ENCODE measurements at regions not wholly inside any gene's neighbourhood (a gene's known extent, or its start where the extent isn't known, plus 50 kb on each side); places are given as distances from the start of the nearest gene placed in this dataset.

DNA sequence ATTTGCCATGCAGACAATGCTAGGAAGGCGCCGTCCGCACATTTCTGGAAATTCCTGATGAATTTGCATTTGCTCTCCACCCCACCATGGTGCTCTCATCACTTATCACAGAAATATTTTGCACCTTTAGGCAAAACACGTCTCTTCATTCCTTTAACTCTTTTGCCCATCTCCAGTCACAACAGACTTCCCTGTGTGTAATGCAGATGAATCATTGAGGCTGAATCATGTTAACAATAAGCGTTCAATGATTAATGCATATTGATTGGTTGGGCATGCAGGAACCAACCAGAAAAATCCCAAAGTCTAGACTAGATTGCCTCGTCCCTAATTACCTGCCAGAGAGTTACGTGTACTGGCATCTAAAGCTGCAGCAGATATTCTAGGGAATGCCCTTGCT, 80.0 kb upstream of the ATXN1 start:
- no peak overlapping the region for H3K27ac ChIP-seq (ENCODE audit: low read length)
- peaks cover 8% of the 10 kb centered on the region for H3K4me1 ChIP-seq (ENCODE audit: control insufficient read depth, low read depth, low read length)
- no peak overlapping the region for H3K9ac ChIP-seq (ENCODE audit: low read length)
- no peaks in the 10 kb centered on the region for H3K36me3 ChIP-seq (ENCODE audit: control insufficient read depth, low read depth, low read length)
- H3K4me3 ChIP-seq (ENCODE audit: low read length), result no peak overlapping the region
- no peaks in the 10 kb centered on the region for H3K27me3 ChIP-seq (ENCODE audit: control insufficient read depth, insufficient read depth, low read length)
- H3K9me3 ChIP-seq (ENCODE audit: control insufficient read depth, low read depth, low read length), result no peaks in the 10 kb centered on the region

DNA sequence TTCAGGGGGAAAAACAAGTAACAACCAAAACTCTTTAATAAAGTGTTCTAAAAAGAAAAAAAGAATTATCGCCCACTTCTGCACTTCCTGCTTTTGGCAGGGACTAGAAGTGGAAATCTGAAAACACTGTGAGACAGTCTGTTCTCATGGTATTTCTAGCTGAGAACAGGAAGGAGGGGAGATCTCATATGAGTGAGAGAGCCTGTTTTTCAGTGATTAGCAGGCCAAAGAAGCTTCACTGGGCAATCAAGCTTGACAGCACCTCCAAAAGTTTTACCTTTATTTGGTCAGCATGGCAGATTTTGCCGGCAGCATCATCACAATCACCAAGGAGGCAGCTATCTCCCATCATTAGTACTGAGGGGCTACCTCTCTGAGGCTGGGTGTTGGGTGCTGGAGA, 79.5 kb upstream of the ATXN1 start:
- H3K9me3 ChIP-seq (ENCODE audit: control insufficient read depth, low read depth, low read length), result no peaks in the 10 kb centered on the region
- H3K27ac ChIP-seq (ENCODE audit: low read length), result no peak overlapping the region
- peaks cover 8% of the 10 kb centered on the region for H3K4me1 ChIP-seq (ENCODE audit: control insufficient read depth, low read depth, low read length)
- no peaks in the 10 kb centered on the region for H3K27me3 ChIP-seq (ENCODE audit: control insufficient read depth, insufficient read depth, low read length)
- H3K36me3 ChIP-seq (ENCODE audit: control insufficient read depth, low read depth, low read length), result no peaks in the 10 kb centered on the region
- no peak overlapping the region for H3K9ac ChIP-seq (ENCODE audit: low read length)
- H3K4me3 ChIP-seq (ENCODE audit: low read length), result no peak overlapping the region

DNA sequence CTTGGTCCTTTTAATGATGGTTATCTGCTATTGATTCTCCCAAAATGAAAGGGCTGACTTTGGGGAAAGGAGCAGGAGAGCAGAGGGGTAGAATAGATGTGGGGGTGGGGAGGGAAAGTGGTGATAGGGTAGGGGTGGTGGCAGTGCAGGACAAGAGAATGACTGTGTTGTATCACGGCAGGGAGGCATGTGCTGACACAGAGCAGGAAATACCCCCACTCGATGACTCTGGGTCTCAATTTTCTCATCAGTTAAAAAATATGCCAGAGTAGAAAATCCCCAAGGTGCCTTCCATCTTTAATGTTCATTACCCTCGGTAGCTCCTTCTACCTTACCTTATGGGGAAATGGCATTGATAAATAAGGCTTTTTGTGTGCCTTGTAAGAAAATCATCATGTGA, 79.0 kb upstream of the ATXN1 start:
- Histone ChIP-seq H3K36me3 (ENCODE audit: control insufficient read depth, low read depth, low read length) (no peaks in the 10 kb centered on the region), H3K9me3 (ENCODE audit: control insufficient read depth, low read depth, low read length) (no peaks in the 10 kb centered on the region), H3K27ac (ENCODE audit: low read length) (no peak overlapping the region), H3K4me1 (ENCODE audit: control insufficient read depth, low read depth, low read length) (peaks cover 8% of the 10 kb centered on the region), H3K9ac (ENCODE audit: low read length) (no peak overlapping the region), H3K27me3 (ENCODE audit: control insufficient read depth, insufficient read depth, low read length) (no peaks in the 10 kb centered on the region), H3K4me3 (ENCODE audit: low read length) (no peak overlapping the region)

DNA sequence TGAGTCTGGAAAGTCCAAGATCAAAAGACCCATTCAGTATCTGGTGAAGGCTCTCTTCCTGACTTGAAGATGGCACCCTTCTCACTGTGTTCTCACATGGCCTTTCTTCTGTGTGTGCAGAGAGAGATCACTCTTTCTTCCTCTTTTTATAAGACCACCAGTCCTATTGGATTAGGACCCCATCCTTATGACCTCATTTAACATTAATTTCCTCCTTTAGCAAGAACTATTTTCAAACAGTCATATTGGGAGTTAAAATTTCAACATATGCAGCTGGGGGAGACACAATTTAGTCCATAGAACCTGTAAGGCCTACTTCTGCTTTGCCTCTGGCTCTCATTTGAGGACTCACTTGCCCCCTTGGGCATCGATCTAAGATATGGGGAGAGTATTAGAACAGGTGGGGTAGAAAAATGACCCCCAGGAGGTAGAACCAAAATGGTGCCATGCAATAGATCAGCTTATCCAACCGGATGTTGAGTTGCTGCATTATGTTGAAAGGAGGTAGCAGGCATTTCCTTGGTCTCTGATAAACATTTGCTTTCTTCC, 78.4 kb upstream of the ATXN1 start:
- H3K4me3 ChIP-seq (ENCODE audit: low read length), result no peak overlapping the region
- no peaks in the 10 kb centered on the region for H3K27me3 ChIP-seq (ENCODE audit: control insufficient read depth, insufficient read depth, low read length)
- no peak overlapping the region for H3K9ac ChIP-seq (ENCODE audit: low read length)
- no peak overlapping the region for H3K27ac ChIP-seq (ENCODE audit: low read length)
- no peaks in the 10 kb centered on the region for H3K36me3 ChIP-seq (ENCODE audit: control insufficient read depth, low read depth, low read length)
- peaks cover 8% of the 10 kb centered on the region for H3K4me1 ChIP-seq (ENCODE audit: control insufficient read depth, low read depth, low read length)
- no peaks in the 10 kb centered on the region for H3K9me3 ChIP-seq (ENCODE audit: control insufficient read depth, low read depth, low read length)

DNA sequence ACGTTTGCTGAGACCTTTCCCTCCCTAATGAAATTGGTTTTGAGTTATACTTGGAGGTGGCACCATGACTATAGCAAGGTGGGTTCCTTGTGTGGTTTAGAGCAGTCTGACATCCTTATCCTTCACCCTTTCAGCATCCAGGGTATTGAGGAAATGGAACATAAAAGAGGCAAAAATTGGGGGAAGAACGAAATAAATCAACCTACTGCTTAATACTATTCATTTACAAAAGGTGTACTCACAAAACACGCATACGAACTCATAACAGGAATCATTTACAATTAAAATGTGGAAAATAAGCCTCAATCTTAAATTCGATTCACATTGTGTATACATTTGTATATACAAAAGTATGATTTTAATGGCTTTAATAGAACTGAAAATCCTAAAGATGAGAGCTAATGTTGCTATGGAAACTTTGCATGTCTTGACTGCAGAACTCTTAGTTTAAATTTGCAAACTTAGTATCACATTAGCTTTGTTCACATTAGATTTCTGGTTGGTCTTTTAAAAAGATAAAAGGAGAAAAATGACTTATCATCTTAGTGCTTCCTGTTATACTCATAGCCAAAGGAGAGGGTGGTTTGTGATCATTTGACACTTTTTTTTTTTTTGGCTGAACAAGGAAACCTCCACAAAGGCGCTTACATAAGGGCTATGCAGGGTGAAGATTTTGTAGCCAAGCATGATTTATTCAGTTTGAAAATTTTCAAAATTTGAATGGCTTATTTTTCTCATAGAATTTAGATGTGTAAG, 76.1 kb upstream of the ATXN1 start:
- H3K4me3 ChIP-seq (ENCODE audit: low read length), result no peak overlapping the region
- H3K4me1 ChIP-seq (ENCODE audit: control insufficient read depth, low read depth, low read length), result peaks cover 8% of the 10 kb centered on the region
- H3K9ac ChIP-seq (ENCODE audit: low read length), result no peak overlapping the region
- no peaks in the 10 kb centered on the region for H3K9me3 ChIP-seq (ENCODE audit: control insufficient read depth, low read depth, low read length)
- no peaks in the 10 kb centered on the region for H3K36me3 ChIP-seq (ENCODE audit: control insufficient read depth, low read depth, low read length)
- no peak overlapping the region for H3K27ac ChIP-seq (ENCODE audit: low read length)
- no peaks in the 10 kb centered on the region for H3K27me3 ChIP-seq (ENCODE audit: control insufficient read depth, insufficient read depth, low read length)

DNA sequence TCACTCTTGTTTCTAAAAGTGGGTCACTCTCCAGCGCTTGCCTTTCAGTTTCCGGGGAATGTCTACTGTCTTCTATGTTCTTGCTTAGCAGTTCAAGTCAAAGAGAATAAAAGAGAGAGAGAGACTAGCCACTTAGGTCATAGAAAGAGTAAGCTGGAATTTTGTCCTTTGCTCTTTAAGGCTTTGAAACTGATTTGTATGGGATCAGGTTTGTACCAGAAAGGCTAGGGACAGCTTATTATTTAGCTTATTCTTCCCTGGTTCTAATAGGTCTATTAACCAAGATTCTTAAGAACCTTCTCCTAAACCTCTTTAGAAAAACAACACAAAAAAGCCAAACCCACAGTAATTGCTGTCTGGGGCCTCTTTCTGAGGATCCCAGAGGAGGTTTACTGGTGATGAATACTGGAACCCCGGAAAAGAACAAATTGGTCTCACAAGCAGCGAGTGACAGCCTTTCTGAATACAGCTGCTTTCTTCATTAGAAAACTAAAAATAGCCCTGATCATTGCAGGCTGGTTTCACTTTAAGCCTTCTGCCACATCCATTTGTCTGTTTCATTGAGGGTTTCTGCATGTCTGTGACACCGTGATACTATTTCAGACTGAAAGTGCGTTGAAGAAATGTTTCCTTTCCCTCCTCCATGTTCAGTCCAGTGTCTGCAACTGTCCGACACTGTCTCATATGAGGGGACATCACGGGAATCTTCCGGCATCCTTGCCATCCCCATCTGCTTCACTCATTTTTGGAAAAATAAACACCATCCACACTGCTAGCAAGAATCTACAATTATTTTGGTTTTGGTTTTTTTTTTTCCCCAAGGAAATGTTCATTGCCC, 75.1 kb upstream of the ATXN1 start:
- H3K4me3 ChIP-seq (ENCODE audit: low read length), result no peak overlapping the region
- H3K27me3 ChIP-seq (ENCODE audit: control insufficient read depth, insufficient read depth, low read length), result no peaks in the 10 kb centered on the region
- H3K36me3 ChIP-seq (ENCODE audit: control insufficient read depth, low read depth, low read length), result no peaks in the 10 kb centered on the region
- H3K27ac ChIP-seq (ENCODE audit: low read length), result no peak overlapping the region
- no peaks in the 10 kb centered on the region for H3K9me3 ChIP-seq (ENCODE audit: control insufficient read depth, low read depth, low read length)
- H3K9ac ChIP-seq (ENCODE audit: low read length), result no peak overlapping the region
- peaks cover 8% of the 10 kb centered on the region for H3K4me1 ChIP-seq (ENCODE audit: control insufficient read depth, low read depth, low read length)

DNA sequence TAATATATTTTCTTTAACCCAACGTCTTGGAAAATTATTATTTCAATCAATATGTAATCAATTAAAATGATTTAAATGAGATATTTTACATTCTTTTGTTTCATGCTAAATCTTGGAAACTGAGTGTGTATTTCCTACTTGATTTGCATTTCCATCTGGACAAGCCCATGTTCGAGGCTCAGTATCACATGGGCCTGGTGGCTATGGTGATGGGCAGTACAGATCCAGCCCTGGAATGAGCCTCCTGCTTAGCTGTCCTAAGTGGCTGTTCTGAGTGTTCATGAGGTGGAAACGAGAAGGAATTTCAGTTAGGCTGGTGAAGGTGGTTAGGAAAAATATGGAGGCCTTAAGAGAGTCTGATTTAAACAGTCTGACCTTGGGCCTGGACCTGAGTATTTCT, 73.0 kb upstream of the ATXN1 start:
- no peaks in the 10 kb centered on the region for H3K36me3 ChIP-seq (ENCODE audit: control insufficient read depth, low read depth, low read length)
- H3K9me3 ChIP-seq (ENCODE audit: control insufficient read depth, low read depth, low read length), result no peaks in the 10 kb centered on the region

DNA sequence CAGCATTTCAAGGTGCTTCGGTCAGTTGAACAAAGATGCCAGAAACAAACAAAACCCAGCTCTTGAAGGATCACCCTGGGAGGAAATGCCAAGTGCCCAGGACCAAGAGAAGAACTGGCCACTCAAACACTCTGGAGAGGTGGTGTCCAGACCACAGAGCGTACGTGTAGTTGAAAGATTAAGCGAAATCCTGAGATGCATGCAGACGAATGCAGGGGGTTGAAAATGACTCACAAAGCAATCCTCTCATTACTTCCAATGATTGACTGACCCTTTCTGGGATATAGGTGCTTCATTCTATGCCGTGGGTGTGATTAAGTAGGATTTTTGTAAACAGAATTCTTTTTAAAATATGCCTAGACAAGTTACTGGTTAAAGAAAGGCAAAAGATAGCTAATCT, 71.5 kb upstream of the ATXN1 start:
- no peaks in the 10 kb centered on the region for H3K4me1 ChIP-seq (ENCODE audit: control insufficient read depth, low read depth, low read length)
- H3K4me3 ChIP-seq (ENCODE audit: low read length), result no peak overlapping the region
- H3K9ac ChIP-seq (ENCODE audit: low read length), result no peak overlapping the region
- H3K27me3 ChIP-seq (ENCODE audit: control insufficient read depth, insufficient read depth, low read length), result no peaks in the 10 kb centered on the region
- no peaks in the 10 kb centered on the region for H3K36me3 ChIP-seq (ENCODE audit: control insufficient read depth, low read depth, low read length)
- H3K9me3 ChIP-seq (ENCODE audit: control insufficient read depth, low read depth, low read length), result no peaks in the 10 kb centered on the region
- H3K27ac ChIP-seq (ENCODE audit: low read length), result no peak overlapping the region

More for the DNA sequence above, 73.0 kb upstream of the ATXN1 start:
- Histone ChIP-seq H3K4me1 (ENCODE audit: control insufficient read depth, low read depth, low read length) (no peaks in the 10 kb centered on the region), H3K4me3 (ENCODE audit: low read length) (no peak overlapping the region), H3K27me3 (ENCODE audit: control insufficient read depth, insufficient read depth, low read length) (no peaks in the 10 kb centered on the region), H3K9ac (ENCODE audit: low read length) (no peak overlapping the region), H3K27ac (ENCODE audit: low read length) (no peak overlapping the region)

DNA sequence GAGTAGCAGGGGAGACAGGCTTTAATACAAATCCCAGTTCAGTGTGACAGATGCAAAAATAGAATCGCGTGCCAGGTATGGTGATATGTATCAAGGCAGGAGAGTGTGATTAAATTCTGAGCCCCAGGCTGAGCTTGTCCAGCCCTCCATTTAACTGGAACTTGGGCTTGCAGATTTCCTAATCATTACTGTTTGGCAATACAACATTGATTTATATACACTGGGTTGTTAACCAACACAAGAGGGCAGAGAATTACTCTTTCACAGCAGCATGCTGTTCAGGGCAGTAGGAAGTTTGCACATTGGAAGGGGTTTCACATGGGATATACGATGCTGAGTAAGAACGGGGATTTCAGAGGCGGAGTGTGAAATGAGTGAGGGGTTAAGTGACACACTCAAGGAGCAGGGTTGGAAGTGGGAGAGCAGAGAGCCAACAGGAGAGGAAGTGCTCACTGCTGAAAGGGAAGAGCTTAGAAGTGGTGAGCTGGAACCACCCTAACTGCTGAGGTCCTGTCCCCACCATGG, 70.8 kb upstream of the ATXN1 start:
- Histone ChIP-seq H3K4me3 (ENCODE audit: low read length) (no peak overlapping the region), H3K9ac (ENCODE audit: low read length) (no peak overlapping the region), H3K4me1 (ENCODE audit: control insufficient read depth, low read depth, low read length) (no peaks in the 10 kb centered on the region), H3K27ac (ENCODE audit: low read length) (no peak overlapping the region), H3K27me3 (ENCODE audit: control insufficient read depth, insufficient read depth, low read length) (no peaks in the 10 kb centered on the region), H3K9me3 (ENCODE audit: control insufficient read depth, low read depth, low read length) (no peaks in the 10 kb centered on the region), H3K36me3 (ENCODE audit: control insufficient read depth, low read depth, low read length) (no peaks in the 10 kb centered on the region)

DNA sequence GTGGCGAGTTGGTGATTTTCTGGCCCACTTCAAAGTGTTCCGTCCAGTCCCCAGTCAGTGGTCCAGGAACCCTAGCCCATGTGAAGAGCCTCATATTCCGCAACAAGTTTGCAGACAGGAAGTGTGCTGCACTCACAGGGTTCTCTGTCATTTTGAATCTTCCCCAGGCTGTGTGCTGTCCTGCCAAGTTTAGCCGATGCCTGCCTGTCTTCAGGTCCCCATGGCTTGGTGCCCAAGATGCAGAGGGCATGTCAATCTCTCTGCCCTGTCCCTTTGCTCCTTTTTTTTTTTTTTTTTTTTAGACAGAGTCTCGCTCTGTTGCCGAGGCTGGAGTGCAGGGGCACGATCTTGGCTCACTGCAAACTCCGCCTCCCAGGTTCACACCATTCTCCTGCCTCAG, 69.9 kb upstream of the ATXN1 start:
- no peaks in the 10 kb centered on the region for H3K4me1 ChIP-seq (ENCODE audit: control insufficient read depth, low read depth, low read length)
- no peaks in the 10 kb centered on the region for H3K9me3 ChIP-seq (ENCODE audit: control insufficient read depth, low read depth, low read length)
- no peak overlapping the region for H3K4me3 ChIP-seq (ENCODE audit: low read length)
- no peaks in the 10 kb centered on the region for H3K27me3 ChIP-seq (ENCODE audit: control insufficient read depth, insufficient read depth, low read length)
- H3K27ac ChIP-seq (ENCODE audit: low read length), result no peak overlapping the region
- no peak overlapping the region for H3K9ac ChIP-seq (ENCODE audit: low read length)
- H3K36me3 ChIP-seq (ENCODE audit: control insufficient read depth, low read depth, low read length), result no peaks in the 10 kb centered on the region

DNA sequence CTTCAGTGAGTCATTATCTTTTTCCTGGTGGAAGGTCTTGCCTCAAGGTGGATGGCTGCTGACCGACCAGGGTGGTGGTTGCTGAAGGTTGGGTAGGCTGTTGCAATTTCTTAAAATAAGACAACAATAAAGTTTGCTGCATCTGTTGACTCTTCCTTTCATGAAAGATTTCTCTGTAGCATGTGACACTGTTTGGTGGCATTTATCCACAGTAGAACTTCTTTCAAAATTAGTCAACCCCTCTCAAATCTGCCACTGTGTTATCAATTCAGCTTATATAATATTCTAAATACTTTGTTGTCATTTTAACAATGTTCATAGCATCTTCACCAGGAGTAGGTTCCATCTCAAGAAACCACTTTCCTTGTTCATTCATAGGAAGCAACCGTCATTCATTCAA, 66.8 kb upstream of the ATXN1 start:
- H3K4me1 ChIP-seq (ENCODE audit: control insufficient read depth, low read depth, low read length), result peaks cover under 1% of the 10 kb centered on the region
- no peak overlapping the region for H3K4me3 ChIP-seq (ENCODE audit: low read length)
- H3K9me3 ChIP-seq (ENCODE audit: control insufficient read depth, low read depth, low read length), result no peaks in the 10 kb centered on the region
- H3K36me3 ChIP-seq (ENCODE audit: control insufficient read depth, low read depth, low read length), result no peaks in the 10 kb centered on the region
- H3K9ac ChIP-seq (ENCODE audit: low read length), result no peak overlapping the region
- H3K27ac ChIP-seq (ENCODE audit: low read length), result no peak overlapping the region
- no peaks in the 10 kb centered on the region for H3K27me3 ChIP-seq (ENCODE audit: control insufficient read depth, insufficient read depth, low read length)
